NCI-H82 (cell line): ENCODE measurements at regions not wholly inside any gene's neighbourhood (a gene's known extent, or its start where the extent isn't known, plus 50 kb on each side); places are given as distances from the start of the nearest gene placed in this dataset.
A peak's percentile ranks its signal among the peaks of the same experiment; 100 is the strongest.

Experiments used
- DNase-seq: peaks from one replicate; lab custom pipeline; 2025; lab: John Stamatoyannopoulos, UW

- no peak for DNase-seq
Observed at GRCh38 chr9:7946458-7946857, 146.9 kb upstream of the DMAC1 start.

- DNase-seq = no peak
Observed at GRCh38 chr9:7944572-7944971, 145.0 kb upstream of the DMAC1 start.

GRCh38 chr9:7937761-7938491 lies 138.3 kb upstream of the DMAC1 start:
- no peak for DNase-seq

GRCh38 chr9:7936996-7937395 lies 137.4 kb upstream of the DMAC1 start:
- no peak for DNase-seq

GRCh38 chr9:7936163-7936562 lies 136.6 kb upstream of the DMAC1 start:
- no peak for DNase-seq

GRCh38 chr9:7935681-7936080 lies 136.1 kb upstream of the DMAC1 start:
- no peak for DNase-seq

- DNase-seq = no peak
Observed at GRCh38 chr9:7932767-7933166, 133.2 kb upstream of the DMAC1 start.

GRCh38 chr9:7930613-7931012 lies 131.0 kb upstream of the DMAC1 start:
- no peak for DNase-seq

GRCh38 chr9:7921545-7922197 lies 122.1 kb upstream of the DMAC1 start:
- DNase-seq = no peak

GRCh38 chr9:7912037-7912535 lies 112.5 kb upstream of the DMAC1 start:
- DNase-seq = no peak

- DNase-seq = peak; percentile 79
Observed at GRCh38 chr9:7910426-7911020, 110.9 kb upstream of the DMAC1 start.

- no peak for DNase-seq
Observed at GRCh38 chr9:7909537-7909936, 110.0 kb upstream of the DMAC1 start.

- DNase-seq = no peak
Observed at GRCh38 chr9:7907551-7908337, 108.2 kb upstream of the DMAC1 start.

GRCh38 chr9:7906783-7907550 lies 107.4 kb upstream of the DMAC1 start:
- no peak for DNase-seq

GRCh38 chr9:7901621-7902020 lies 102.0 kb upstream of the DMAC1 start:
- no peak for DNase-seq

GRCh38 chr9:7900541-7900940 lies 101.0 kb upstream of the DMAC1 start:
- no peak for DNase-seq

- no peak for DNase-seq
Observed at GRCh38 chr9:7899753-7900152, 100.2 kb upstream of the DMAC1 start.

- DNase-seq = peak; percentile 32
Observed at GRCh38 chr9:7894231-7894630, 94.7 kb upstream of the DMAC1 start.

- DNase-seq = no peak
Observed at GRCh38 chr9:7892975-7893374, 93.4 kb upstream of the DMAC1 start.

GRCh38 chr9:7879551-7880245 lies 80.1 kb upstream of the DMAC1 start:
- DNase-seq = peak; percentile 99
